SK-N-SH treated with all-trans-retinoic acid at 6 μM for 48 hours (cell line): ENCODE measurements at regions not wholly inside any gene's neighbourhood (a gene's known extent, or its start where the extent isn't known, plus 50 kb on each side); places are given as distances from the start of the nearest gene placed in this dataset.

ENCODE experiments used
- CSDC2 ChIP-seq: fragments of 250-450 bp; sonication (Bioruptor Pico); IDR thresholded peaks from 2 replicates; pipeline ENCODE4 v1.5.0; 2020; ENCODE audit warnings: mild to moderate bottlenecking, moderate library complexity
- GLIS3 ChIP-seq: fragments of 250-450 bp; sonication (Bioruptor Pico); IDR thresholded peaks from 2 replicates; pipeline ENCODE4 v1.5.0; 2020; ENCODE audit warnings: mild to moderate bottlenecking, moderate library complexity
- RARB ChIP-seq: fragments of 250-450 bp; sonication (Bioruptor Pico); IDR thresholded peaks from 2 replicates; pipeline ENCODE4 v1.8.0; 2021; ENCODE audit warnings: mild to moderate bottlenecking, moderate library complexity
- SNAI2 ChIP-seq: fragments of 250-450 bp; sonication (Bioruptor Pico); IDR thresholded peaks from 2 replicates; pipeline ENCODE4 v1.5.0; 2020; ENCODE audit warnings: mild to moderate bottlenecking, moderate library complexity
- TCF4 ChIP-seq: fragments of 250-450 bp; sonication (Bioruptor Pico); IDR thresholded peaks from 2 replicates; pipeline ENCODE4 v1.8.0; 2021; ENCODE audit warnings: mild to moderate bottlenecking, moderate library complexity, borderline replicate concordance
- TOX ChIP-seq: fragments of 250-450 bp; sonication (Bioruptor Pico); IDR thresholded peaks from 2 replicates; pipeline ENCODE4 v1.8.0; 2021; ENCODE audit warnings: mild to moderate bottlenecking, moderate library complexity, borderline replicate concordance
- ZC3H10 ChIP-seq: fragments of 250-450 bp; sonication (Bioruptor Pico); IDR thresholded peaks from 2 replicates; pipeline ENCODE4 v1.5.1; 2021; ENCODE audit warnings: mild to moderate bottlenecking, moderate library complexity
- ZFP3 ChIP-seq: fragments of 250-450 bp; sonication (Bioruptor Pico); IDR thresholded peaks from 2 replicates; pipeline ENCODE4 v1.5.0; 2020; ENCODE audit warnings: mild to moderate bottlenecking, moderate library complexity
- TF ChIP-seq, protein P1 (sequence below): fragments of 250-450 bp; sonication (Bioruptor Pico); IDR thresholded peaks from 2 replicates; pipeline ENCODE4 v1.5.1; 2021; ENCODE audit warnings: mild to moderate bottlenecking, moderate library complexity

DNA sequence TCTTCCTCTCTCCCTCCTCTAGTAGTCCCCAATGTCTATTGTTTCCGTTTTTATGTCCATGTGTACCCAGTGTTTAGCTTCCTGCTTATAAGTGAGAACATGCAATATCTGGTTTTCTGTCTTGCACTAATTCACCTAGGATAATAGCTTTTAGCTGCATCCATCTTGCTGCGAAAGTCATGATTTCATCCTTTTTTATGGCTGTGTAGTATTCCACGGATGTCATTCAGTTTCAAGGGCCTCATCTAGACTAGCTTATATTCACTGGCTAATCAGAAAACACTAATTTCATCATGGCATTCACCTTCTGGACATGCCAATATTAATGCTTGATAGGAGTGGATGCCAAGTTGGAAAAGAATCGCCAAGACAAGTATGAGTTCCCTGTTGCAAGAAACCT is 619.6 kb upstream of the AUTS2 start:
- no peak for TF ChIP-seq TOX (CRISPR knock-in tag)
- no peak for TF ChIP-seq SNAI2
- TF ChIP-seq, protein P1, sequence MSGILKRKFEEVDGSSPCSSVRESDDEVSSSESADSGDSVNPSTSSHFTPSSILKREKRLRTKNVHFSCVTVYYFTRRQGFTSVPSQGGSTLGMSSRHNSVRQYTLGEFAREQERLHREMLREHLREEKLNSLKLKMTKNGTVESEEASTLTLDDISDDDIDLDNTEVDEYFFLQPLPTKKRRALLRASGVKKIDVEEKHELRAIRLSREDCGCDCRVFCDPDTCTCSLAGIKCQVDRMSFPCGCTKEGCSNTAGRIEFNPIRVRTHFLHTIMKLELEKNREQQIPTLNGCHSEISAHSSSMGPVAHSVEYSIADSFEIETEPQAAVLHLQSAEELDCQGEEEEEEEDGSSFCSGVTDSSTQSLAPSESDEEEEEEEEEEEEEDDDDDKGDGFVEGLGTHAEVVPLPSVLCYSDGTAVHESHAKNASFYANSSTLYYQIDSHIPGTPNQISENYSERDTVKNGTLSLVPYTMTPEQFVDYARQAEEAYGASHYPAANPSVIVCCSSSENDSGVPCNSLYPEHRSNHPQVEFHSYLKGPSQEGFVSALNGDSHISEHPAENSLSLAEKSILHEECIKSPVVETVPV (CRISPR knock-in tag): no peak
- TF ChIP-seq CSDC2 (CRISPR knock-in tag): no peak
- TF ChIP-seq ZFP3: no peak
- TF ChIP-seq RARB: no peak
- TF ChIP-seq TCF4 (CRISPR knock-in tag): no peak
- no peak for TF ChIP-seq ZC3H10 (CRISPR knock-in tag)
- no peak for TF ChIP-seq GLIS3 (CRISPR knock-in tag)
